HG03175 (cell line): ENCODE measurements at regions not wholly inside any gene's neighbourhood (a gene's known extent, or its start where the extent isn't known, plus 50 kb on each side); places are given as distances from the start of the nearest gene placed in this dataset.

Experiments used
- ATAC-seq: cut with Tn5 transposase; IDR thresholded peaks from one replicate; pipeline ENCODE4 v1.9.1; 2021; ENCODE audit warnings: mild to moderate bottlenecking, moderate library complexity; ENCODE audit not compliant: unreplicated experiment

DNA sequence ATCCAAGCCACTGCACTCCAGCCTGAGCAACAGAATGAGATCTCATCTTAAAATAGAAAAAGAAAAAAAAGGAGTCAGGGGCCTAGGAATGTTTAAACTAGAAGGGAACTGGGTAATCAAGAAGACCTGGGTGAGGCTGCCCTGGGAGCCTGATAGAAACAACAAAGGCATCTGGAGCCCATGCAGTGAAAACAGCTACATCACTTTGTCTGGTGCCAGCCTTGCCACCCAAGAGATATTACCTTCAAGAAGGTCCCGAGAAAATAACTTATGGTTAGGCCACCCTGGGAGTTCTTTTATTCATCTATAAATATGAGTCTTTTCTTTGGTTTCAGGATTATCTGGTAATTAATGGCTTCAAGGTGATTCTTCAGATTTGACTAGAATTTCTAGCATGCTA lies 412.1 kb downstream of the METTL15 start:
- ATAC-seq = no peak

DNA sequence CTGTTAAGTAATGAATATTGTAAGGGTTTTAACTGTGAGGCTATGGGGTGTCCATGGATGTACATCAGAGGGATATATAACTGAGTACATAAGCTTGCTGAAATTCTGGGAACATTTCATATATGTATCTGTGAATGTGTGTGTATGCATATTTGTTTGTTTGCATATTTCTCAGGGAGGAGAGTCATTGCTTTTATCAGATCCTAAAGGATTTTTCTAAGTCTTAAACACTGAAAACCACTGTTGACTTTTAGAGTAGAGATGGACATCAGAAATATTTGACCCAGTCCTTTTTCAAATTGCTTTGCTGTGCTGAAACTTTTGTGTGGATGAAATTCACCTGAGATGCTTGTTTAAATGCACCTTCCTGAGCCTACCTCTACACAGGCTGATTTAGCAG lies 410.6 kb downstream of the METTL15 start:
- ATAC-seq = no peak

DNA sequence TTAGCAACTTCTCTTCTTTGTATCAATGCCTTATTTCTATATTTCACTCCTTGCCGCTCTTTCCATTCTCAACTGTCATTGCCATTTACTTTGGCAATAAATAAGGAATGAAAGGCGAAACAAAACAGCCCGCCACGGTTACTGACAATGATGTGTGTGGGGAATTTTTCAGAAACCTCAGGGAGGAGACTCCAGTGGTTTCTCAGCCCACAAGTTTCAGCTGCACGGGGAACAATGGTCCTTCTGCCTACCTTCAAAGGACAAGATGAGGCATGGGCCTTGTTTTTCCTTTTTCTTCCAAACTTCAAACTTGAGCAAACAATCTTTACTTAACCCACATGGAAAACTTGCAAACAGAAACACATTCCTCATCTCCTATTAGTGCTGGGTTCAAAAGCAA lies 409.4 kb downstream of the METTL15 start:
- ATAC-seq = no peak

DNA sequence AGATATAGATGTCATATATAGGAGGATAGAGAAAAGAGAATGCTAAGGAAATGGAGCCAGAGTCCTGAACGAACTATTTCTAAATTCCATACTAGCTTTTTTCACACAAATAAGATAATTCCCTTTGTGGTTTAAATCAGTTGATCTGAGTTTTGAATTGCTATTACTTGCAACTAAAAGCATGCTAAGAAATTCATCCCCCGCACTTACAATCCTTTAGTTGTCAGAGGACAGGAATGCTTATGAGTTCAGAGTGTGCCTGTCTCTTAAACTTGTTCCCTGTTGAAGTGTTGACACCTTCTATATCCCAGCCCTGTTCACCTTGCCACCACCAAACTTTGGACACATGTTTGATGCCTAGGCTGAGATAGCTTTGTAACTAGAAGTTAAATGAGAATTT lies 406.2 kb downstream of the METTL15 start:
- no peak for ATAC-seq

GRCh38 chr11:28512143-28512756 lies 404.1 kb downstream of the METTL15 start:
- ATAC-seq = no peak

GRCh38 chr11:28505232-28505631 lies 397.0 kb downstream of the METTL15 start:
- no peak for ATAC-seq

DNA sequence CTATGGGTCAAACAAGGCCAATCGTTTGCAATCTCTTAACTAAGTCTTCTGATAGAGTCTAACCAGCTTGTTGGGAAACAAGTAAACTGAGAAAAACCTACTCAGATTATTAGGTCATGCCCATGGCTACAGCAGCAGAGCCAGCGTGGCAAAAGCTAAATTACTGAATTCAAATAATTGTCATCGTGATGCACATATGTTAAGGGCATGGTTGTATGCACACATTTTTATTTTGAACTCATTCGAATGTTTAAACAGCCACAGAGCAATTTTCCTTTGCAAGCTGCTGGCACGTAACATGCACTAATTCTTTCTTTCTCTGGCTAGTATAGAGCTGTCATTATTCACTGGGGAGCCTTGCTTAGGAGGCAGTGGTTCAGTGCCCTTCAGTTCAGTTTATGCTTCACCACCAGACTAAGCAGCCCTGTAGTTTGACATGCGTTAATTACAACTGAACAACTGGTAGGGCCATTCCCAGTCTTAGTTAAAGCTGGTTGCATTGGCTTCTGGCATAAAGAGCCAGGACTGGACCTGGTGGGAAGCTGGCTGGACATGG lies 396.4 kb downstream of the METTL15 start:
- ATAC-seq = no peak

DNA sequence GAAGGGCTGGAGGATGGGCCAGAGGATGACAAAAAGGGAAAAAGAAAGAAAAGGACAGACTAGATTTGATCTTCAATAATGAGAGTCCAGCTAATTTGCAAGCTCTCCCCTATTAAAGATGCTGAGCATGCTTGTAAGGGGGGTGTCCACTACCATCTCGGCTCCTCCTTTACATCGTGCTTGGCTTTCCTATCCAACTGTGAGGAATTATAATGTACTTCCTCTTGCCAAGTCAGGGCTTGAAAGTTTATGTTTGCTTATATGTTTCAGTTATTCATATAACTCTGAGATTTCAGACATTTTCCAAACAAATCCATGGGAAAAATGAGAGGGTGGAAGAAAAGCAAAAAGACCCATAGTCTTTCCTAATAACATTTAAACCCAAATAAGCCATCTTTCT lies 387.1 kb downstream of the METTL15 start:
- no peak for ATAC-seq

DNA sequence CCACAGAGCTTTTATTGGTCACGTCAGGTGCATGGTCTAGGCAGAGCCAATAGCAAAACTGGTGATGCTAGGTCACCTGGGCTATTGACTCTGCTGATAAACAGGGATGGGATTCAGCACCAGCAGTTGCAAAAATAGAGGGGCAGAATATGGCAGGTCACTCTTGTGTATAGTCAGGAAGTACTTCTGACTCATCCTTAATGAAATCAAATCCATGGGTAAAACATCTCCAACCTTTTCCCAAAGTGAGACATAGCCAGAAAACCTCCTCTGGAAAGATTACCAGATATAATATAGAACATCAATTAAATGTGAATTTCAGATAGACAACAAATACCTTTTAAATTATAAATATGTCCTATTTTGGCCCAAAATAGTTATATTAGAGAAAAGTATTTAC lies 383.2 kb downstream of the METTL15 start:
- no peak for ATAC-seq

DNA sequence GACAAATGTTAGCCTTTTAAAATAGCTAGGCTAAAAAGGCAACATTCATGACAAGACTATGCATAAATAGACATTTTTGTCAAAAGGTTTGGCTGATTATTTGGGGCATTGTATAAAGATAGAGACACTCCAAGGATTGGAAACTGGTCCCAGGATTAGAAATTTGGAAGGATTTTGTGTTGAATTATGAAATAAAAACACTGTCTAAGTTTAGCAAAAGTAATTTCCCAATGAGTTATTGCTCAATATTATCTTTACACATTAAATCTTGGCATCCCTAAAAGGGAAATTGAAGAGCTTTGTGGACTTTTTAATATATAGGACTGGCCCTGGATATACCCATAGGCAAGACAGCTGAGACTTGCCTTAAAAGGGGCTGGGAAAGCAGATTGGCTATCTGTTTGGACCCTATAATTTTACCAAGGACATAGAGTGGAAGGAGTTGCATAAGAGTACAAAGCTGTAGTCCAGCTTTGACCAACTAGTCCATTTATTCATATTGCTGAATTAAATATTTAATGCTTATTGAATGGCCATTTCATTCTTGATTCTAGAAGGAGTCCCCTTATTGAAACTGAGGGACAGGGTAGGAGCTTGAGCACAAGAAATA lies 382.7 kb downstream of the METTL15 start:
- ATAC-seq = no peak

- ATAC-seq = no peak
Observed at GRCh38 chr11:28488336-28488735, 380.1 kb downstream of the METTL15 start.

DNA sequence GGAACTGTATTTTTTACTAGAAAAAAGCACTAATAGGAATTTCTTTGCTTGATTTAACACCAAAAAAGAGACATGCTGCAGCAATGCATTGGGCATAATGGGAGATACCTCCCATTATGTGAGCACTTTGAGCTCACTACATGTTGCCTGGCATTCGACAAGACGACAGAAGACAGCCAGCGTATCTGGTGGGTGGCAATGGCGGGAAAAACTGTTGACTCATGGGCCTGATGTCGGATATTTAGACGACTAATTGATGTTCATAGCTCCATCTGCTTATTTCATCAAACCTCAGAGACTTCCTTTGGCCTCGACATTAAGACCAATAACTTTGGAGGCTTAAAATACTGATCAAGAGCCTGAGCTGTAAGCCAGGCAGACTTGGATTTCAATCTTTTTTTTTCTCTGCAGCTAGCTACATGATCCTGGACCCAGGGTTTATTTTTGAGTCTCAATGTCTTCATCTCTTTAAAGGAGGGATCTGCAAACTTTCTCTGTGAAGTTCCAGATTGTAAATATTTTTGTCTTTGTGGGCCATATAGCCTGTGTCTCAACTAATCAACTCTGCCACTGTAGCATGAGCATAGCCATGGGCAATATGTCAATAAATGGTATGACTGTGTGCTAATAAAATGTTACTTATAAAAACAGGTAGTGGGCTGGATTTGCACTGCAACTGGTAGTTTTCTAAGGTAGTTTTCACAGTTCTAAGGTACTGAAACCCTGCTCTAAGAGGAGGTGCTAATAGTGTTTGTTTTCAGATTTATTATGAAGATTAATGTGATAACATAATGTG lies 375.1 kb downstream of the METTL15 start:
- ATAC-seq = no peak

DNA sequence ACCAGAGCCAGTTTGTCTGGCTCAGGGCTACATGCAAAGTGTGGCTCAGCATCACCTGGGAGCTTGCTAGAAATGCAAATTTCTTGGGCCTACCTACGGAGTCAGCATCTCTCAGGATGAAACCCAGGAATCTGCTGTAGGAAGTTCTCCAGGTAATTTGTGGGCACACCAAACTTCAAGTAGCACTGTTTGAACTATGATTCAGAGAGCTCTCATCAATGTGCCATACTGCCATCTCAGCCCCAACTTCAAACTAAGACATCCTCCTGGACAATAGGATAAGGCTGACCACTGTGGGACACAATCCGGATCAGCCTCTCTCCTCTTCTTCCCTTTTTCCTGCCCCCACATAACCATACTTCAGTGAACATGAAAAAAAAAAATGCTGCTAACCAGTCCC lies 374.5 kb downstream of the METTL15 start:
- no peak for ATAC-seq

DNA sequence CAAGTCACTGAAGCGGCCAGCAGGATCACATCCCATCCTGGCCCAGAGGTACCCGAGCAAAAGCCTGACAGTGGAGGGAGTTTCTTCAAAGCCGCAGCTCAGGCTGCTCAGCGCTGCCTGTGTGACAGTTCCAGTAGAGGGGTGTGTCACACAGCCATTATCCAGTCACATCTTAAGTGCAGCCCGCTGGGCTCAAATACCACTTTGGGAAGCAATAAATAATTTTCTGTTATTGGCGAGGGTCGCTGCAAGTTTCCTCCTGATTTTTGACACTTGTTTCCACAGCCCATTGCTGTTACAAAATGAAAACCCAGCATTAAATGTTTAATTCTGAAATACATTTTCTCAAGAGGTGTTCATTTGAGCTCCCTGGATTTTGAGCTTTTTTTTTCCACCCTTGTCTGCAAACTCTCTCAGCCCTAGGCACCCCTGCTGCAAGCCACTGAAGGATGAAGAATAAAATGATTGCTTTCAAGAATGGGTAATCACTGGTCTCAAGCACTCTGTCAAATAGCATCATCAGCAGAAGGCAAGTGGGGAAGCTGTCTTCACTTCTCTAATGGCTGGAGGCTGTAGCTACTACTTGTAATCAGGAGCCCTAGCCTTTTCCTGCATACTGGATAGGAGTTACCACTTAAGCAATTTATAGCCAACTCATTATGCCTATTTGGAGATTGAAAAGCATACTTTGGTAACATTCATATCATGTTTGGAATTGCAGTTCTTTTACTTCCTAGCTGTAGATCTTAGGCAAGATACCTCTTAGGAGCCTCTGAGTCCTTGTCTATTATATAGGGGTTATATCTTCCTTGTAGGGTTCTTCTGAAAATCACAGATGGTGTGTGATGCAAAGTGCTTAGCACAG lies 373.7 kb downstream of the METTL15 start:
- ATAC-seq = no peak

DNA sequence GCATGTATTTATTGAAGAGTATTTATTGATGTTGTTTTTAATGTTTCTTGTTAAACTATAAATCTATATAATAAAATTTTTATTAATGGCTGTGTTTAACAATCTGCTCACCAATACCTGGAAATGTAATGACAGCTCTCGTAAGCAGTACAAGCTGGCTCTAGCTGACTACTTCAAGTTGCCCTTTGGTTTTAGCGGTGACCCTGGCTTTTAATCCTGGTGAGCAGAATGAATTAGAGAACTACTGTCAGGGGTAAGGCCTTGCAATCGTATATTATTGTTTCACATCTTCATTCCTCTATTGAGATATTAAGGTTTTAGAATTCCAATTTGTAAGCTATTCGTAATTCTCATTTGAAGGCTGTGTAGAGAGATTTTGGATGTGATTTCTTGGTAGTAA lies 372.2 kb downstream of the METTL15 start:
- no peak for ATAC-seq

DNA sequence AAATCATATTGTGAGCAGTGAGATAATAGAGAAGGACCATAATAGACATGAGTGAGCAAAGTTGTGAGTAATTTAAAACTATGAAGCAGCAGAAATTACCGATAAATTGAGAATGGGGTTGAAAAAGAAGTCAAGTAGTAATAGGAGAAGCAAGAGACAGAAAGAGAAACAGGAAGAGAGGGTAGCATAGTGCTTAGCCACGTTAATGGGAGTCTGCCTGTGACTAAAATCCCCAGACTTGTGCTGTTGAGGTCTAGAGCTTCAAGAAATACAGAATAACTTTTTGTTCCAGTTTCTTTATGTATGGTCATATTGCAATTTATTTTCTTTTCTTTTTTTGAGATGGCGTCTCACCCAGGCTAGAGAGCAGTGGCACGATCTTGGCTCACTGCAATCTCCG lies 368.7 kb downstream of the METTL15 start:
- no peak for ATAC-seq

DNA sequence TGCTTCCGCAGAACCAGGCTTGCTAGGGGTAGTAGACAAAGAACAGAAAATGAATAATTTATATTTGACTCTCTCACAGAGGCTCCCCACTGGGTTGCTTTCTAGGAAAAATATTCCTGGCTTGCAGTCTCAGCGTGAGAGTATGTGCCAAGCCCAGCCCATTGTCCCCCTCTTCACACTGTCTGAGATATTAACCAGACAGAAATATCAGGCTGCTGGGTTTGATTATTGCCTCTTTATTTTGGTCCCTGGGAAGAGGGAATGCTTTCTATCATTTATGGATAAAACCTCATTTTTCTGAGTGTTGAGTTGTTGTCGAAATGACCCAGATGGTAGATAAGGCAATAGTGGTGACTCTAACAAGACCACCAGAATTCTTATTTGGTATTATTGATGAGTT lies 367.9 kb downstream of the METTL15 start:
- ATAC-seq = no peak

- ATAC-seq = no peak
Observed at GRCh38 chr11:28472904-28473303, 364.7 kb downstream of the METTL15 start.

- no peak for ATAC-seq
Observed at GRCh38 chr11:28471537-28471936, 363.3 kb downstream of the METTL15 start.

- ATAC-seq = no peak
Observed at GRCh38 chr11:28470180-28470579, 362.0 kb downstream of the METTL15 start.

- ATAC-seq = no peak
Observed at GRCh38 chr11:28466506-28466905, 358.3 kb downstream of the METTL15 start.
